H1 (cell line): ENCODE measurements at regions not wholly inside any gene's neighbourhood (a gene's known extent, or its start where the extent isn't known, plus 50 kb on each side); places are given as distances from the start of the nearest gene placed in this dataset.
"Not testable (repeated sequence)": the region's sequence is repeated elsewhere in the genome, so short reads cannot be mapped to it uniquely, and the experiment has no call there.

Source experiments
- EP300 ChIP-seq, 2 experiments: IDR thresholded peaks; 1 replicate in 1 of 2; 2 replicates in 1 of 2; pipeline ENCODE4 v1.6.1; 2011 to 2012; ENCODE audit warnings: low read depth in 2 of 2, low read length in 2 of 2, mild to moderate bottlenecking in 2 of 2, borderline replicate concordance in 1 of 2, inconsistent platforms in 1 of 2, moderate library complexity in 1 of 2
- EZH2 ChIP-seq: fragments of 200-600 bp; sonication (generic); IDR thresholded peaks from 2 replicates; pipeline ENCODE4 v1.7.1; 2012; ENCODE audit warnings: low read depth, mild to moderate bottlenecking, moderate library complexity, low read length, inconsistent platforms; ENCODE audit not compliant: severe bottlenecking
- POLR2A ChIP-seq, 2 experiments: IDR thresholded peaks; 1 replicate in 1 of 2; 2 replicates in 1 of 2; pipeline ENCODE4 v1.6.1; 2011; ENCODE audit warnings: low read depth in 2 of 2, low read length in 2 of 2, mild to moderate bottlenecking in 2 of 2; ENCODE audit errors: control extremely low read depth in 1 of 2
- RFX5 ChIP-seq: IDR thresholded peaks from 2 replicates; pipeline ENCODE4 v1.6.1; 2011; ENCODE audit warnings: low read depth, low read length, improper control_type of control experiment, borderline replicate concordance
- SIN3A ChIP-seq, 2 experiments: IDR thresholded peaks in 1 of 2; conservative IDR thresholded peaks in 1 of 2; 2 replicates each; pipeline ENCODE4 v1.6.1; 2011 to 2012; ENCODE audit warnings: low read length in 2 of 2, improper control_type of control experiment in 1 of 2, low read depth in 1 of 2, mild to moderate bottlenecking in 1 of 2
- TF ChIP-seq, protein P1 (sequence below), 3 experiments: IDR thresholded peaks; 1 replicate in 2 of 3; 2 replicates in 1 of 3; pipeline versions ENCODE4 v1.5.1 to v1.6.1; 2011; ENCODE audit warnings: low read length in 3 of 3, mild to moderate bottlenecking in 3 of 3, inconsistent platforms in 2 of 3, low read depth in 1 of 3, moderate library complexity in 1 of 3; ENCODE audit not compliant: insufficient read depth in 1 of 3; ENCODE audit errors: control extremely low read depth in 1 of 3

- TF ChIP-seq RFX5; EP300 (IDR thresholded peaks at IDR 0.05; ENCODE audit: borderline replicate concordance in 1 of 2, low read depth in 2 of 2, low read length in 2 of 2); POLR2A (IDR thresholded peaks at IDR 0.05; ENCODE audit: control extremely low read depth in 1 of 2, low read depth in 2 of 2, low read length in 2 of 2); SIN3A (conservative IDR thresholded peaks at IDR 0.05 in 1 of 2, IDR thresholded peaks at IDR 0.05 in 1 of 2; ENCODE audit: low read depth in 1 of 2, low read length in 2 of 2); EZH2: not testable (repeated sequence)
- TF ChIP-seq, protein P1, sequence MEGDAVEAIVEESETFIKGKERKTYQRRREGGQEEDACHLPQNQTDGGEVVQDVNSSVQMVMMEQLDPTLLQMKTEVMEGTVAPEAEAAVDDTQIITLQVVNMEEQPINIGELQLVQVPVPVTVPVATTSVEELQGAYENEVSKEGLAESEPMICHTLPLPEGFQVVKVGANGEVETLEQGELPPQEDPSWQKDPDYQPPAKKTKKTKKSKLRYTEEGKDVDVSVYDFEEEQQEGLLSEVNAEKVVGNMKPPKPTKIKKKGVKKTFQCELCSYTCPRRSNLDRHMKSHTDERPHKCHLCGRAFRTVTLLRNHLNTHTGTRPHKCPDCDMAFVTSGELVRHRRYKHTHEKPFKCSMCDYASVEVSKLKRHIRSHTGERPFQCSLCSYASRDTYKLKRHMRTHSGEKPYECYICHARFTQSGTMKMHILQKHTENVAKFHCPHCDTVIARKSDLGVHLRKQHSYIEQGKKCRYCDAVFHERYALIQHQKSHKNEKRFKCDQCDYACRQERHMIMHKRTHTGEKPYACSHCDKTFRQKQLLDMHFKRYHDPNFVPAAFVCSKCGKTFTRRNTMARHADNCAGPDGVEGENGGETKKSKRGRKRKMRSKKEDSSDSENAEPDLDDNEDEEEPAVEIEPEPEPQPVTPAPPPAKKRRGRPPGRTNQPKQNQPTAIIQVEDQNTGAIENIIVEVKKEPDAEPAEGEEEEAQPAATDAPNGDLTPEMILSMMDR (IDR thresholded peaks at IDR 0.05; ENCODE audit: control extremely low read depth in 1 of 3, insufficient read depth in 1 of 3, low read depth in 1 of 3, low read length in 3 of 3): not testable (repeated sequence)
These were observed 177.6 kb downstream of the CPEB2 start for GRCh38 chr4:15179842-15180241.
